K562 (cell line): ENCODE measurements at regions not wholly inside any gene's neighbourhood (a gene's known extent, or its start where the extent isn't known, plus 50 kb on each side); places are given as distances from the start of the nearest gene placed in this dataset.
"Not testable (repeated sequence)": the region's sequence is repeated elsewhere in the genome, so short reads cannot be mapped to it uniquely, and the experiment has no call there.

Source experiments
- ATAC-seq: fragments of 200-7000 bp; cut with Tn5 transposase; 3 replicates; pipeline ENCODE4 v1.9.1; 2020; ENCODE audit warnings: moderate library complexity
- BruUV-seq: library from RNA; stranded (reverse); fragments of 400-500 nt; replicated peaks from 2 replicates; lab custom pipeline; 2021; lab: Mats Ljungman, UMichigan
- CTCF ChIA-PET: fragments of 300-600 bp; formaldehyde crosslinking; extraction: SDS; loops from one replicate; lab custom pipeline; 2021; ENCODE audit warnings: low intra/inter-chr PET ratio; lab: Yijun Ruan, JAX
- POLR2A ChIA-PET: fragments of 300-600, 350-650 bp; sonication (Branson Sonifier 250); formaldehyde crosslinking; extraction: SDS; loops from one replicate; lab custom pipeline; 2021; ENCODE audit warnings: antibody characterized with exemption, inconsistent platforms; lab: Yijun Ruan, JAX
- DNase-seq, 4 experiments: peaks; one replicate each; pipeline versions ENCODE4 v3.0.0 to v3.0.0-alpha.2; 2011 to 2018; ENCODE audit warnings: low spot score in 3 of 4, mixed read lengths in 3 of 4; ENCODE audit errors: extremely low read depth in 1 of 4
- FAIRE-seq: peaks from 2 replicates; lab custom pipeline; 2011; peaks lifted over from hg19 to GRCh38; lab: Jason Lieb, UNC
- H2AFZ ChIP-seq: 2 replicates; pipeline ENCODE4 v1.6.0; 2011; ENCODE audit warnings: low read depth, low read length, control low read depth, inconsistent platforms
- H3K27ac ChIP-seq: fragments of 200-600 bp; 3 replicates; pipeline ENCODE4 v1.8.0; 2011; ENCODE audit warnings: low read depth, mild to moderate bottlenecking, control low read depth, inconsistent platforms, low read length, moderate library complexity, mixed read lengths; ENCODE audit errors: extremely low read depth
- H3K27me3 ChIP-seq, 2 experiments: fragments of 300-600 bp in 1 of 2; 2 replicates in 1 of 2; 3 replicates in 1 of 2; pipeline versions ENCODE4 v1.6.0 to v1.8.0; 2011; ENCODE audit warnings: inconsistent platforms in 2 of 2, low read length in 2 of 2, mild to moderate bottlenecking in 1 of 2, mixed read lengths in 1 of 2, moderate library complexity in 1 of 2; ENCODE audit not compliant: control insufficient read depth in 2 of 2, insufficient read depth in 2 of 2
- H3K36me3 ChIP-seq: fragments of 300-600 bp; 3 replicates; pipeline ENCODE4 v1.8.0; 2011; ENCODE audit warnings: mild to moderate bottlenecking, low read length, inconsistent platforms; ENCODE audit not compliant: control insufficient read depth, insufficient read depth
- H3K4me1 ChIP-seq, 2 experiments: fragments of 200-600 bp in 1 of 2; replicated peaks in 1 of 2; 2 replicates in 1 of 2; 3 replicates in 1 of 2; pipeline versions ENCODE4 v1.5.1 to v1.8.0; 2011; ENCODE audit warnings: inconsistent platforms in 2 of 2, low read length in 2 of 2, mild to moderate bottlenecking in 1 of 2, mixed read lengths in 1 of 2, moderate library complexity in 1 of 2; ENCODE audit not compliant: control insufficient read depth in 2 of 2, insufficient read depth in 2 of 2
- H3K4me2 ChIP-seq: 2 replicates; pipeline ENCODE4 v1.6.1; 2011; ENCODE audit warnings: low read length, control low read depth, inconsistent platforms, mixed read lengths; ENCODE audit not compliant: insufficient read depth
- H3K4me3 ChIP-seq: fragments of 200-600 bp; sonication (generic), shearing (Covaris generic); 2 replicates; pipeline ENCODE4 v1.5.1; 2016; ENCODE audit warnings: control low read depth, inconsistent platforms
- H3K79me2 ChIP-seq: fragments of 200-600 bp; 3 replicates; pipeline ENCODE4 v1.8.0; 2011; ENCODE audit warnings: low read length, inconsistent platforms; ENCODE audit not compliant: control insufficient read depth, insufficient read depth
- H3K9ac ChIP-seq, 2 experiments: 2 replicates each; pipeline versions ENCODE4 v1.6.0 to v1.6.1; 2011; ENCODE audit warnings: low read depth in 2 of 2, low read length in 2 of 2, control low read depth in 1 of 2, inconsistent platforms in 1 of 2, mild to moderate bottlenecking in 1 of 2, mixed read lengths in 1 of 2; ENCODE audit not compliant: insufficient read depth in 1 of 2
- H3K9me1 ChIP-seq: one replicate; pipeline ENCODE4 v1.6.0; 2011; ENCODE audit warnings: inconsistent platforms, mild to moderate bottlenecking, low read length, moderate library complexity; ENCODE audit not compliant: control insufficient read depth, insufficient read depth
- H3K9me3 ChIP-seq: replicated peaks from 2 replicates; pipeline ENCODE4 v1.5.1; 2011; ENCODE audit warnings: low read depth, low read length, inconsistent platforms; ENCODE audit not compliant: control insufficient read depth, insufficient read depth
- H4K20me1 ChIP-seq: replicated peaks from 2 replicates; pipeline ENCODE4 v1.6.1; 2011; ENCODE audit warnings: low read length, inconsistent platforms, mixed read lengths; ENCODE audit not compliant: control insufficient read depth, insufficient read depth
- MAFG ChIP-seq: fragments of 450-650 bp; conservative IDR thresholded peaks from 2 replicates; pipeline ENCODE4 v1.6.1; 2016; ENCODE audit warnings: missing genetic modification characterization, missing compliant biosample characterization
- MEF2D ChIP-seq: conservative IDR thresholded peaks from 2 replicates; pipeline ENCODE4 v1.6.1; 2016; ENCODE audit warnings: low read depth, missing genetic modification characterization, missing compliant biosample characterization
- MTA3 ChIP-seq: fragments of 450-650 bp; formaldehyde crosslinking; IDR thresholded peaks from 2 replicates; pipeline ENCODE4 v1.6.1; 2017; ENCODE audit warnings: mild to moderate bottlenecking, borderline replicate concordance
- POLR2G ChIP-seq: fragments of 200-400 bp; formaldehyde crosslinking; IDR thresholded peaks from 2 replicates; pipeline ENCODE4 v1.6.1; 2017; ENCODE audit warnings: low read depth, mild to moderate bottlenecking, antibody characterized with exemption, low read length, moderate library complexity
- PPARD ChIP-seq: fragments of 250-450 bp; sonication (Bioruptor Pico); IDR thresholded peaks from 2 replicates; pipeline ENCODE4 v1.8.0; 2022; ENCODE audit warnings: inconsistent platforms, mild to moderate bottlenecking, moderate library complexity
- SRSF9 ChIP-seq: fragments of 200-400 bp; formaldehyde crosslinking; IDR thresholded peaks from 2 replicates; pipeline ENCODE4 v1.6.1; 2017; ENCODE audit warnings: low read depth, low read length, borderline replicate concordance
- ZNF24 ChIP-seq: fragments of 450-650 bp; IDR thresholded peaks from 2 replicates; pipeline ENCODE4 v1.6.1; 2016
- ZNF696 ChIP-seq: fragments of 250-450 bp; sonication (Bioruptor Pico); conservative IDR thresholded peaks from 2 replicates; pipeline ENCODE4 v1.4.0; 2020; ENCODE audit warnings: mild to moderate bottlenecking, moderate library complexity
- WGBS: fragments of 100-300 bp; shearing (Covaris generic); methylation state at CpG from one replicate; pipeline ENCODE4 v1.1.6; 2016; ENCODE audit warnings: low coverage, mixed read lengths; ENCODE audit not compliant: insufficient coverage; ENCODE audit errors: missing lambda C conversion rate; 5-methylcytosine and 5-hydroxymethylcytosine counted together
- in situ Hi-C: fragments of 300-500 bp; cut with MboI; formaldehyde crosslinking; loops from 4 replicates; pipeline ENCODE4 v1.15.0; 2018; ENCODE audit warnings: inconsistent platforms, mixed read lengths
- intact Hi-C: fragments of 100-400 bp; cut with micrococcal nuclease; formaldehyde crosslinking; loops from 2 replicates; pipeline ENCODE4 v1.14.2; 2022
- TF ChIP-seq, protein P1 (sequence below): fragments of 250-450 bp; sonication (Bioruptor Pico); IDR thresholded peaks from 2 replicates; pipeline ENCODE4 v1.8.0; 2022; ENCODE audit warnings: inconsistent platforms, mild to moderate bottlenecking, moderate library complexity, borderline replicate concordance
- TF ChIP-seq, protein P2 (sequence below): fragments of 450-650 bp; formaldehyde crosslinking; IDR thresholded peaks from 2 replicates; pipeline ENCODE4 v1.4.0; 2020; ENCODE audit warnings: mild to moderate bottlenecking, moderate library complexity

DNA sequence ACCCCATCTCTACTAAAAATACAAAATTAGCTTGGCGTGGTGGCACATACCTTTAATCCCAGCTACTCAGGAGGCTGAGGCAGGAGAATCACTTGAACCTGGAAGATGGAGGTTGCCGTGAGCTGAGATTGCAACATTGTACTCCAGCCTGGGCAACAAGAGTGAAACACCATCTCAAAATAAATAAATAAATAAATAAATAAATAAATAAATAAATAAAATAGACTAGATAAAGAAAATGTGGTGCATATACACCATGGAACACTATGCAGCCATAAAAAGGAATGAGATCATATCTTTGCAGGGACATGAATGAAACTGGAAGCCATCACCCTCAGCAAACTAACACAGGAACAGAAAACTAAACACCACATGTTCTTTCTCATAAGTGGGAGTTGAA, 110.4 kb downstream of the YIPF5 start:
- H3K9me1 ChIP-seq, H4K20me1 ChIP-seq, H3K36me3 ChIP-seq, H3K27me3 ChIP-seq, H3K9me3 ChIP-seq, H2AFZ ChIP-seq, H3K27ac ChIP-seq, H3K4me3 ChIP-seq, FAIRE-seq, H3K4me2 ChIP-seq, intact Hi-C loops, POLR2A ChIA-PET, H3K79me2 ChIP-seq, BruUV-seq, CTCF ChIA-PET, DNase-seq, H3K9ac ChIP-seq, in situ Hi-C loops, ATAC-seq, H3K4me1 ChIP-seq: not testable (repeated sequence)
- WGBS: 5% methylated on average over 2 of the region's 2 CpGs

DNA sequence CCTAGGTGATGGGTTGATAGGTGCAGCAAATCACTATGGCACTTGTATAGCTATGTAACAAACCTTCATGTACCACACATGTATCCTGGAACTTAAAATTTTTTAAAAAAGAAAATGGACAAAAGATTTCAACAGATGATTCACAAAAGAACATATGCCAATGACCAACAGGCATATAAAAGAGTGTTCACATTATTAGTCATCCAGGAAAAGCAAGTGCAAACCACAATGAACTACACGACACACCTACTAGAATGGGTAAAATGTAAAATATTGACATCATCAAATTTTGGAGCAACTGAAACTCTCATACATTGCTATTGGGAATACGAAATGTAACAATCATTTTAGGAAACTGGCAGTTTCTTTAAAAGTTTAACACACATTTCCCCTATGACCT, 109.9 kb downstream of the YIPF5 start:
- ATAC-seq (no peak), DNase-seq (no peak), FAIRE-seq (no peak)
- Histone ChIP-seq H3K4me2 (no peak overlapping the region), H3K79me2 (no peaks in the 10 kb centered on the region), H3K9me3 (no peaks in the 10 kb centered on the region), H3K36me3 (no peaks in the 10 kb centered on the region), H3K4me1 (no peaks in the 10 kb centered on the region), H3K27ac (no peak overlapping the region), H3K27me3 (no peaks in the 10 kb centered on the region), H3K9me1 (no peaks in the 10 kb centered on the region), H2AFZ (no peak overlapping the region), H3K4me3 (no peak overlapping the region), H4K20me1 (no peaks in the 10 kb centered on the region), H3K9ac (no peak overlapping the region)
- WGBS: 0% methylated on average over 2 of the region's 2 CpGs
- TF ChIP-seq MAFG (tag) (no peak), PPARD (CRISPR knock-in tag) (no peak), ZNF696 (CRISPR knock-in tag) (no peak), SRSF9 (no peak), MEF2D (tag) (no peak), POLR2G (no peak), ZNF24 (no peak), MTA3 (no peak)
- TF ChIP-seq, protein P1, sequence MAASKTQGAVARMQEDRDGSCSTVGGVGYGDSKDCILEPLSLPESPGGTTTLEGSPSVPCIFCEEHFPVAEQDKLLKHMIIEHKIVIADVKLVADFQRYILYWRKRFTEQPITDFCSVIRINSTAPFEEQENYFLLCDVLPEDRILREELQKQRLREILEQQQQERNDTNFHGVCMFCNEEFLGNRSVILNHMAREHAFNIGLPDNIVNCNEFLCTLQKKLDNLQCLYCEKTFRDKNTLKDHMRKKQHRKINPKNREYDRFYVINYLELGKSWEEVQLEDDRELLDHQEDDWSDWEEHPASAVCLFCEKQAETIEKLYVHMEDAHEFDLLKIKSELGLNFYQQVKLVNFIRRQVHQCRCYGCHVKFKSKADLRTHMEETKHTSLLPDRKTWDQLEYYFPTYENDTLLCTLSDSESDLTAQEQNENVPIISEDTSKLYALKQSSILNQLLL (CRISPR knock-in tag): no peak
- TF ChIP-seq, protein P2, sequence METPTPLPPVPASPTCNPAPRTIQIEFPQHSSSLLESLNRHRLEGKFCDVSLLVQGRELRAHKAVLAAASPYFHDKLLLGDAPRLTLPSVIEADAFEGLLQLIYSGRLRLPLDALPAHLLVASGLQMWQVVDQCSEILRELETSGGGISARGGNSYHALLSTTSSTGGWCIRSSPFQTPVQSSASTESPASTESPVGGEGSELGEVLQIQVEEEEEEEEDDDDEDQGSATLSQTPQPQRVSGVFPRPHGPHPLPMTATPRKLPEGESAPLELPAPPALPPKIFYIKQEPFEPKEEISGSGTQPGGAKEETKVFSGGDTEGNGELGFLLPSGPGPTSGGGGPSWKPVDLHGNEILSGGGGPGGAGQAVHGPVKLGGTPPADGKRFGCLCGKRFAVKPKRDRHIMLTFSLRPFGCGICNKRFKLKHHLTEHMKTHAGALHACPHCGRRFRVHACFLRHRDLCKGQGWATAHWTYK: no peak
- no TSS peak for BruUV-seq
- ChIA-PET POLR2A (no interaction called here), CTCF (no interaction called here)
- in situ Hi-C loops (no loop called here), intact Hi-C loops (no loop called here)
